Trophoblast cell (in vitro differentiated cells and primary cell): ENCODE measurements at regions not wholly inside any gene's neighbourhood (a gene's known extent, or its start where the extent isn't known, plus 50 kb on each side); places are given as distances from the start of the nearest gene placed in this dataset.
"Not testable (repeated sequence)": the region's sequence is repeated elsewhere in the genome, so short reads cannot be mapped to it uniquely, and the experiment has no call there.

Experiments used
- DNase-seq, 2 donors: peaks; one replicate each; pipeline ENCODE4 v3.0.0-alpha.2; 2016
- H2AFZ ChIP-seq: 2 replicates; pipeline ENCODE4 v1.6.1; 2013; ENCODE audit warnings: low read length, moderate library complexity, mild to moderate bottlenecking; ENCODE audit not compliant: insufficient read depth, poor library complexity
- H2AK5ac ChIP-seq: 2 replicates; pipeline ENCODE4 v1.6.1; 2013; ENCODE audit warnings: mild to moderate bottlenecking, low read length
- H2BK120ac ChIP-seq: 2 replicates; pipeline ENCODE4 v1.6.1; 2013; ENCODE audit warnings: low read length, mild to moderate bottlenecking, moderate library complexity; ENCODE audit not compliant: insufficient read depth, poor library complexity
- H2BK12ac ChIP-seq: 2 replicates; pipeline ENCODE4 v1.6.1; 2013; ENCODE audit warnings: mild to moderate bottlenecking, low read length, moderate library complexity
- H2BK5ac ChIP-seq: 2 replicates; pipeline ENCODE4 v1.6.1; 2013; ENCODE audit warnings: low read length, low read depth, moderate library complexity, mild to moderate bottlenecking; ENCODE audit not compliant: poor library complexity
- H3K14ac ChIP-seq: 2 replicates; pipeline ENCODE4 v1.6.1; 2013; ENCODE audit warnings: mild to moderate bottlenecking, low read length
- H3K18ac ChIP-seq: 2 replicates; pipeline ENCODE4 v1.6.1; 2013; ENCODE audit warnings: mild to moderate bottlenecking, low read length
- H3K23ac ChIP-seq: 2 replicates; pipeline ENCODE4 v1.6.1; 2013; ENCODE audit warnings: low read length
- H3K27ac ChIP-seq: 2 replicates; pipeline ENCODE4 v1.5.1; 2013; ENCODE audit warnings: low read depth, mild to moderate bottlenecking, inconsistent platforms, low read length, moderate library complexity
- H3K27me3 ChIP-seq: 2 replicates; pipeline ENCODE4 v1.6.1; 2013; ENCODE audit warnings: inconsistent platforms, mild to moderate bottlenecking, low read length, moderate library complexity; ENCODE audit not compliant: insufficient read depth
- H3K36me3 ChIP-seq, 2 experiments: 1 replicate in 1 of 2; 2 replicates in 1 of 2; pipeline ENCODE4 v1.6.1; 2013; ENCODE audit warnings: low read length in 2 of 2, mild to moderate bottlenecking in 2 of 2, moderate library complexity in 1 of 2; ENCODE audit not compliant: insufficient read depth in 2 of 2, control insufficient read depth in 1 of 2
- H3K4ac ChIP-seq: 2 replicates; pipeline ENCODE4 v1.6.1; 2013; ENCODE audit warnings: low read depth, mild to moderate bottlenecking, low read length, moderate library complexity
- H3K4me1 ChIP-seq, 2 experiments: 1 replicate in 1 of 2; 2 replicates in 1 of 2; pipeline ENCODE4 v1.6.1; 2013; ENCODE audit warnings: low read length in 2 of 2, mild to moderate bottlenecking in 2 of 2, moderate library complexity in 1 of 2; ENCODE audit not compliant: insufficient read depth in 2 of 2, control insufficient read depth in 1 of 2
- H3K4me2 ChIP-seq: 2 replicates; pipeline ENCODE4 v1.6.1; 2013; ENCODE audit warnings: inconsistent platforms, mild to moderate bottlenecking, low read length, moderate library complexity
- H3K4me3 ChIP-seq: 2 replicates; pipeline ENCODE4 v1.5.1; 2013; ENCODE audit warnings: mild to moderate bottlenecking, low read depth, low read length, inconsistent platforms
- H3K79me1 ChIP-seq: one replicate; pipeline ENCODE4 v1.6.1; 2013; ENCODE audit warnings: low read length
- H3K79me2 ChIP-seq: 2 replicates; pipeline ENCODE4 v1.6.1; 2013; ENCODE audit warnings: low read length, mild to moderate bottlenecking; ENCODE audit not compliant: control insufficient read depth, insufficient read depth, poor library complexity
- H3K9ac ChIP-seq: 2 replicates; pipeline ENCODE4 v1.6.1; 2013; ENCODE audit warnings: mild to moderate bottlenecking, low read length
- H3K9me3 ChIP-seq: 2 replicates; pipeline ENCODE4 v1.6.1; 2013; ENCODE audit warnings: low read depth, mild to moderate bottlenecking, control low read depth, inconsistent platforms, low read length; ENCODE audit not compliant: insufficient read depth
- H4K12ac ChIP-seq: 2 replicates; pipeline ENCODE4 v1.6.1; 2013; ENCODE audit warnings: low read depth, mild to moderate bottlenecking, low read length, moderate library complexity
- H4K8ac ChIP-seq: 2 replicates; pipeline ENCODE4 v1.6.1; 2013; ENCODE audit warnings: low read depth, mild to moderate bottlenecking, low read length, moderate library complexity
- H4K91ac ChIP-seq: one replicate; pipeline ENCODE4 v1.6.1; 2013; ENCODE audit warnings: low read depth, mild to moderate bottlenecking, low read length, moderate library complexity
- WGBS: extraction: QIAGEN DNeasy Blood & Tissue Kit; methylation state at CpG from one replicate; pipeline ENCODE4 v1.1.7; 2013; ENCODE audit warnings: missing lambda C conversion rate; ENCODE audit not compliant: insufficient read length, insufficient coverage; ENCODE audit errors: extremely low coverage; 5-methylcytosine and 5-hydroxymethylcytosine counted together

DNA sequence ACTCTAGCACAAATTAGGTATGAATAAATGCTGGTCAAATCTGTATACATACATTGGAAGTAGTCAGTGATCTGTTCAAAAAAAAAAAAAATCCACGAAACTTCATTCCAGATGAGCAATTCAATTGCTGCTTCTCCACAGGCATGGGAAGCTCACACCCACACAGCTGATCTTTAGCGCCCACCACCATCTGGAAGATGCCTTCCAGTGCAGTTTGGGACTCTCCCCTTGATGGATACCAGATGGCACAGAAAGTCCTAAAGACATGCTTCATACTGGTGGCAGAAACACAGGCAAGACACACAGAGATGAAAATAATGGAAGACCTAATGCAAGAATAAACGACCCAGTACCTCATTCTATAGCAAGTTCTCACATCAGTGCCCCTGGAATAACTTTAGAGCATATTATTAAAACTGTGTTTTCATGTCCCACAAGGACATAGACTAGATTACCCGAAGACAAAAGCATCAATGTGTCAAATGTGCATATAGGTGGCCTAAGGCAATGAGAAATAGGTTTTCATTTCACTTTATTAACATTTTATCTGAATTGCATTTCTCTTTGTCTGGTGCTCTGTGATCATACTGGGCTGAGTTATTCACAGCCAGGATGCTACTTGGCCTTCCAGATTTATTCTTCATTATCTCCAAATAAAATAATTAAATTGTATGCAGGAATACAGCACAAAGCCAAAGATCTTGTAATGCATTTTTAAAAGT is 135.4 kb upstream of the TAS2R1 start:
- peaks cover 2% of the 10 kb centered on the region for H3K9me3 ChIP-seq
- no peak overlapping the region for H3K14ac ChIP-seq
- no peak overlapping the region for H2AFZ ChIP-seq
- H3K4me1 ChIP-seq, result peaks cover 3 to 7% of the 10 kb centered on the region in 2 experiments
- no peaks in the 10 kb centered on the region for H3K36me3 ChIP-seq
- H2BK12ac ChIP-seq, result no peak overlapping the region
- no peak overlapping the region for H2AK5ac ChIP-seq
- H3K23ac ChIP-seq, result no peak overlapping the region
- H3K79me2 ChIP-seq, result no peaks in the 10 kb centered on the region
- no peak overlapping the region for H2BK120ac ChIP-seq
- no peak overlapping the region for H4K91ac ChIP-seq
- no peak overlapping the region for H2BK5ac ChIP-seq
- DNase-seq, result no peak
- H3K27me3 ChIP-seq, result no peaks in the 10 kb centered on the region
- H3K4ac ChIP-seq, result no peak overlapping the region
- H3K9ac ChIP-seq, result no peak overlapping the region
- no peak overlapping the region for H3K18ac ChIP-seq
- no peak overlapping the region for H4K12ac ChIP-seq
- WGBS, result no CpG with 5 or more reads among the region's 4 CpGs
- H3K79me1 ChIP-seq, result peaks cover 3% of the 10 kb centered on the region
- H3K4me3 ChIP-seq, result no peak overlapping the region
- no peak overlapping the region for H3K4me2 ChIP-seq
- H3K27ac ChIP-seq, result no peak overlapping the region
- no peak overlapping the region for H4K8ac ChIP-seq

- Histone ChIP-seq H3K27me3 (no peaks in the 10 kb centered on the region), H3K14ac (no peak overlapping the region), H3K79me1 (peaks cover 3% of the 10 kb centered on the region), H2BK5ac (no peak overlapping the region), H3K27ac (no peak overlapping the region), H3K79me2 (no peaks in the 10 kb centered on the region), H4K12ac (no peak overlapping the region), H4K8ac (no peak overlapping the region), H3K9me3 (no peaks in the 10 kb centered on the region), H3K4me2 (no peak overlapping the region), H3K23ac (no peak overlapping the region), H2AK5ac (no peak overlapping the region), H3K4ac (no peak overlapping the region), H3K4me3 (no peak overlapping the region), H3K18ac (no peak overlapping the region), H3K9ac (no peak overlapping the region), H3K4me1 (peaks cover 3 to 6% of the 10 kb centered on the region in 2 experiments), H2BK12ac (no peak overlapping the region), H3K36me3 (no peaks in the 10 kb centered on the region), H2BK120ac (no peak overlapping the region), H4K91ac (no peak overlapping the region), H2AFZ (no peak overlapping the region)
- DNase-seq, result no peak
- WGBS, result no CpG with 5 or more reads among the region's 4 CpGs
These were observed 131.6 kb upstream of the TAS2R1 start for GRCh38 chr5:9761706-9762105.

GRCh38 chr5:9752670-9753069 is 122.5 kb upstream of the TAS2R1 start:
- H2AK5ac ChIP-seq, H3K4me1 ChIP-seq, H3K23ac ChIP-seq, DNase-seq, H4K12ac ChIP-seq, H2AFZ ChIP-seq, H3K79me1 ChIP-seq, H3K4me3 ChIP-seq, H4K91ac ChIP-seq, H3K36me3 ChIP-seq, H3K27me3 ChIP-seq, H3K9ac ChIP-seq, H3K18ac ChIP-seq, H3K79me2 ChIP-seq, H2BK120ac ChIP-seq, H2BK5ac ChIP-seq, H3K9me3 ChIP-seq, H3K27ac ChIP-seq, H3K14ac ChIP-seq, H3K4ac ChIP-seq, H2BK12ac ChIP-seq, H3K4me2 ChIP-seq, H4K8ac ChIP-seq: not testable (repeated sequence)
- no CpG with 5 or more reads among the region's 5 CpGs for WGBS

GRCh38 chr5:9743507-9743906 is 113.4 kb upstream of the TAS2R1 start:
- WGBS, result no CpG with 5 or more reads among the region's 3 CpGs
- H3K9ac ChIP-seq, result no peak overlapping the region
- no peak overlapping the region for H3K23ac ChIP-seq
- no peaks in the 10 kb centered on the region for H3K9me3 ChIP-seq
- no peak overlapping the region for H2BK120ac ChIP-seq
- no peak overlapping the region for H4K8ac ChIP-seq
- H3K4me1 ChIP-seq, result no peaks in the 10 kb centered on the region
- no peaks in the 10 kb centered on the region for H3K27me3 ChIP-seq
- no peaks in the 10 kb centered on the region for H3K36me3 ChIP-seq
- H2BK5ac ChIP-seq, result no peak overlapping the region
- H2BK12ac ChIP-seq, result no peak overlapping the region
- no peaks in the 10 kb centered on the region for H3K79me1 ChIP-seq
- H3K4me2 ChIP-seq, result no peak overlapping the region
- H3K27ac ChIP-seq, result no peak overlapping the region
- H3K14ac ChIP-seq, result no peak overlapping the region
- DNase-seq, result no peak
- H3K79me2 ChIP-seq, result no peaks in the 10 kb centered on the region
- H3K4ac ChIP-seq, result no peak overlapping the region
- no peak overlapping the region for H4K12ac ChIP-seq
- no peak overlapping the region for H2AFZ ChIP-seq
- no peak overlapping the region for H4K91ac ChIP-seq
- no peak overlapping the region for H3K18ac ChIP-seq
- H3K4me3 ChIP-seq, result no peak overlapping the region
- H2AK5ac ChIP-seq, result no peak overlapping the region
